GM23338 (cell line): ENCODE measurements at regions not wholly inside any gene's neighbourhood (a gene's known extent, or its start where the extent isn't known, plus 50 kb on each side); places are given as distances from the start of the nearest gene placed in this dataset.

Experiments used
- CTCF ChIP-seq, 2 experiments: fragments of 200-600 bp in 1 of 2; sonication (generic) in 1 of 2; conservative IDR thresholded peaks; 2 replicates each; pipeline versions ENCODE4 v1.5.1 to v1.6.1; 2016 to 2017; ENCODE audit warnings: antibody characterized with exemption in 2 of 2, low read depth in 2 of 2, mild to moderate bottlenecking in 2 of 2, moderate library complexity in 1 of 2
- ETS1 ChIP-seq: IDR thresholded peaks from 2 replicates; pipeline ENCODE4 v1.6.1; 2016; ENCODE audit warnings: antibody characterized with exemption
- EZH2 ChIP-seq: fragments of 200-600 bp; sonication (generic); IDR thresholded peaks from one replicate; pipeline ENCODE4 v1.8.0; 2017; ENCODE audit warnings: antibody characterized with exemption, mild to moderate bottlenecking, low read depth; ENCODE audit not compliant: unreplicated experiment
- EZH2phosphoT487 ChIP-seq: fragments of 200-600 bp; sonication (generic); IDR thresholded peaks from one replicate; pipeline ENCODE4 v1.8.1; 2018; ENCODE audit warnings: antibody characterized with exemption; ENCODE audit not compliant: unreplicated experiment
- JUNB ChIP-seq: IDR thresholded peaks from one replicate; pipeline ENCODE4 v1.6.1; 2016; ENCODE audit warnings: antibody characterized with exemption; ENCODE audit not compliant: unreplicated experiment
- POLR2AphosphoS5 ChIP-seq: IDR thresholded peaks from 2 replicates; pipeline ENCODE4 v1.6.1; 2016; ENCODE audit warnings: antibody characterized with exemption, low read depth
- STAT1 ChIP-seq: IDR thresholded peaks from one replicate; pipeline ENCODE4 v1.6.1; 2016; ENCODE audit warnings: antibody characterized with exemption; ENCODE audit not compliant: unreplicated experiment
- ZNF114 ChIP-seq: fragments of 250-450 bp; sonication (Bioruptor Pico); IDR thresholded peaks from 2 replicates; pipeline ENCODE4 v1.5.0; 2020; ENCODE audit warnings: mild to moderate bottlenecking, moderate library complexity
- ZNF331 ChIP-seq: fragments of 250-450 bp; sonication (Bioruptor Pico); IDR thresholded peaks from 2 replicates; pipeline ENCODE4 v1.5.0; 2020; ENCODE audit warnings: low read depth, mild to moderate bottlenecking, moderate library complexity

GRCh38 chr17:68133346-68134045, 98.0 kb downstream of the KPNA2 start:
- no peak for TF ChIP-seq STAT1
- TF ChIP-seq CTCF (conservative IDR thresholded peaks at IDR 0.05; ENCODE audit: low read depth in 2 of 2) = peak; percentile 24 to 30; a peak in 2 of 4 replicates
- no peak for TF ChIP-seq JUNB
- TF ChIP-seq ZNF331 = no peak
- TF ChIP-seq POLR2AphosphoS5 = no peak
- TF ChIP-seq EZH2 = no peak
- no peak for TF ChIP-seq ZNF114 (CRISPR knock-in tag)
- TF ChIP-seq EZH2phosphoT487 = no peak
- TF ChIP-seq ETS1 = no peak
